Fibroblast of lung (primary cell): ENCODE measurements at regions not wholly inside any gene's neighbourhood (a gene's known extent, or its start where the extent isn't known, plus 50 kb on each side); places are given as distances from the start of the nearest gene placed in this dataset.

ENCODE experiments used
- DNase-seq, 2 donors: peaks; one replicate each; pipeline versions ENCODE4 v3.0.0 to v3.0.0-alpha.2; 2010; ENCODE audit warnings: low read depth in 2 of 2
- H2AFZ ChIP-seq: 2 replicates; pipeline ENCODE4 v1.5.1; 2012; ENCODE audit warnings: low read length, control low read depth, inconsistent platforms
- H3K27ac ChIP-seq: 2 replicates; pipeline ENCODE4 v1.5.1; 2011; ENCODE audit warnings: low read length, control low read depth; ENCODE audit not compliant: insufficient read depth
- H3K27me3 ChIP-seq: 2 replicates; pipeline ENCODE4 v1.5.1; 2011; ENCODE audit warnings: mild to moderate bottlenecking, low read length; ENCODE audit not compliant: control insufficient read depth, insufficient read depth
- H3K36me3 ChIP-seq: 2 replicates; pipeline ENCODE4 v1.5.1; 2011; ENCODE audit warnings: low read length; ENCODE audit not compliant: control insufficient read depth, insufficient read depth
- H3K4me1 ChIP-seq: 2 replicates; pipeline ENCODE4 v1.5.1; 2011; ENCODE audit warnings: low read length; ENCODE audit not compliant: control insufficient read depth, insufficient read depth; ENCODE audit errors: extremely low read depth
- H3K4me2 ChIP-seq: 2 replicates; pipeline ENCODE4 v1.5.1; 2011; ENCODE audit warnings: low read length, control low read depth; ENCODE audit not compliant: insufficient read depth; ENCODE audit errors: extremely low read depth
- H3K4me3 ChIP-seq, 4 experiments: fragments of 200-600 bp in 1 of 4; sonication (generic) in 1 of 4; replicated peaks in 1 of 4; 2 replicates each; pipeline ENCODE4 v1.5.1; 2011 to 2016; ENCODE audit warnings: low read length in 4 of 4, low read depth in 3 of 4, mild to moderate bottlenecking in 3 of 4, control low read depth in 2 of 4, inconsistent platforms in 1 of 4, mixed read lengths in 1 of 4; ENCODE audit not compliant: insufficient read depth in 1 of 4; ENCODE audit errors: control extremely low read depth in 1 of 4
- H3K79me2 ChIP-seq: 2 replicates; pipeline ENCODE4 v1.5.1; 2012; ENCODE audit warnings: mild to moderate bottlenecking, low read length, inconsistent platforms; ENCODE audit not compliant: control insufficient read depth, insufficient read depth
- H3K9ac ChIP-seq: 2 replicates; pipeline ENCODE4 v1.5.1; 2011; ENCODE audit warnings: mild to moderate bottlenecking, low read length, control low read depth; ENCODE audit not compliant: insufficient read depth
- H3K9me3 ChIP-seq: 2 replicates; pipeline ENCODE4 v1.5.1; 2012; ENCODE audit warnings: low read depth, low read length; ENCODE audit not compliant: control insufficient read depth, insufficient read depth
- H4K20me1 ChIP-seq: 2 replicates; pipeline ENCODE4 v1.5.1; 2011; ENCODE audit warnings: low read length; ENCODE audit not compliant: control insufficient read depth, insufficient read depth; ENCODE audit errors: extremely low read depth
- CTCF ChIP-seq, 2 donors: IDR thresholded peaks in 1 of 2; conservative IDR thresholded peaks in 1 of 2; 1 replicate in 1 of 2; 2 replicates in 1 of 2; pipeline ENCODE4 v1.5.1; 2011 to 2012; ENCODE audit warnings: low read length in 2 of 2, control low read depth in 1 of 2, inconsistent platforms in 1 of 2, low read depth in 1 of 2, mild to moderate bottlenecking in 1 of 2
- EZH2 ChIP-seq: IDR thresholded peaks from 2 replicates; pipeline ENCODE4 v1.5.1; 2012; ENCODE audit warnings: low read length, control low read depth, mild to moderate bottlenecking; ENCODE audit errors: missing control alignments

- Histone ChIP-seq H2AFZ (no peak overlapping the region), H3K36me3 (no peaks in the 10 kb centered on the region), H3K9ac (no peak overlapping the region), H3K79me2 (no peaks in the 10 kb centered on the region), H3K4me3 (no peak overlapping the region), H3K27me3 (no peaks in the 10 kb centered on the region), H4K20me1 (no peaks in the 10 kb centered on the region), H3K4me2 (no peak overlapping the region), H3K27ac (no peak overlapping the region), H3K9me3 (no peaks in the 10 kb centered on the region), H3K4me1 (no peaks in the 10 kb centered on the region)
- no peak for DNase-seq
- TF ChIP-seq CTCF (conservative IDR thresholded peaks at IDR 0.05 in 1 of 2, IDR thresholded peaks at IDR 0.05 in 1 of 2; ENCODE audit: low read depth in 1 of 2, low read length in 2 of 2) (no peak), EZH2 (no peak)
These were observed 195.0 kb upstream of the NECTIN1 start for GRCh38 chr11:119924017-119924416.

GRCh38 chr11:119921571-119921970 lies 192.6 kb upstream of the NECTIN1 start:
- Histone ChIP-seq H3K9me3 (no peaks in the 10 kb centered on the region), H3K4me1 (no peaks in the 10 kb centered on the region), H2AFZ (no peak overlapping the region), H3K36me3 (no peaks in the 10 kb centered on the region), H3K79me2 (no peaks in the 10 kb centered on the region), H3K4me3 (no peak overlapping the region), H3K9ac (no peak overlapping the region), H3K27ac (no peak overlapping the region), H3K27me3 (no peaks in the 10 kb centered on the region), H3K4me2 (no peak overlapping the region), H4K20me1 (no peaks in the 10 kb centered on the region)
- no peak for DNase-seq
- TF ChIP-seq EZH2 (no peak), CTCF (conservative IDR thresholded peaks at IDR 0.05 in 1 of 2, IDR thresholded peaks at IDR 0.05 in 1 of 2; ENCODE audit: low read depth in 1 of 2, low read length in 2 of 2) (no peak)

- no peaks in the 10 kb centered on the region for H3K9me3 ChIP-seq
- H3K4me3 ChIP-seq: no peak overlapping the region
- H3K9ac ChIP-seq: no peak overlapping the region
- TF ChIP-seq CTCF (conservative IDR thresholded peaks at IDR 0.05 in 1 of 2, IDR thresholded peaks at IDR 0.05 in 1 of 2; ENCODE audit: low read depth in 1 of 2, low read length in 2 of 2): no peak
- TF ChIP-seq EZH2: no peak
- no peaks in the 10 kb centered on the region for H3K27me3 ChIP-seq
- no peak overlapping the region for H3K4me2 ChIP-seq
- H3K27ac ChIP-seq: no peak overlapping the region
- H3K79me2 ChIP-seq: no peaks in the 10 kb centered on the region
- H3K36me3 ChIP-seq: no peaks in the 10 kb centered on the region
- no peak overlapping the region for H2AFZ ChIP-seq
- no peaks in the 10 kb centered on the region for H4K20me1 ChIP-seq
- DNase-seq: no peak
- H3K4me1 ChIP-seq: no peaks in the 10 kb centered on the region
These were observed 191.8 kb upstream of the NECTIN1 start for GRCh38 chr11:119920666-119921387.
